ENCODE measurements at regions not wholly inside any gene's neighbourhood (a gene's known extent, or its start where the extent isn't known, plus 50 kb on each side); places are given as distances from the start of the nearest gene placed in this dataset.
"Not testable (repeated sequence)": the region's sequence is repeated elsewhere in the genome, so short reads cannot be mapped to it uniquely, and the experiment has no call there.

- no peak for DNase-seq
Measured at GRCh38 chr5:105639068-105639467, 2031.7 kb downstream of the EFNA5 start.

GRCh38 chr5:105638437-105638836 is 2032.3 kb downstream of the EFNA5 start:
- no peak for DNase-seq

- no peak for DNase-seq
Measured at GRCh38 chr5:105632043-105632442, 2038.7 kb downstream of the EFNA5 start.

- no peak for DNase-seq
Measured at GRCh38 chr5:105630803-105631202, 2039.9 kb downstream of the EFNA5 start.

- no peak for DNase-seq
Measured at GRCh38 chr5:105619725-105620124, 2051.0 kb downstream of the EFNA5 start.

- no peak for DNase-seq
Measured at GRCh38 chr5:105617436-105618215, 2053.1 kb downstream of the EFNA5 start.

- no peak for DNase-seq
Measured at GRCh38 chr5:105616599-105616998, 2054.0 kb upstream of the NUDT12 start.

GRCh38 chr5:105602406-105602805 is 2039.8 kb upstream of the NUDT12 start:
- not testable (repeated sequence) for DNase-seq

- no peak for DNase-seq
Measured at GRCh38 chr5:105593011-105593760, 2030.6 kb upstream of the NUDT12 start.

GRCh38 chr5:105587963-105588662 is 2025.5 kb upstream of the NUDT12 start:
- no peak for DNase-seq

- no peak for DNase-seq
Measured at GRCh38 chr5:105581988-105582690, 2019.5 kb upstream of the NUDT12 start.

GRCh38 chr5:105573575-105573974 is 2011.0 kb upstream of the NUDT12 start:
- no peak for DNase-seq

- DNase-seq, result no peak
Measured at GRCh38 chr5:105565531-105565930, 2002.9 kb upstream of the NUDT12 start.

GRCh38 chr5:105563842-105564241 is 2001.3 kb upstream of the NUDT12 start:
- no peak for DNase-seq

GRCh38 chr5:105554568-105555169 is 1992.1 kb upstream of the NUDT12 start:
- DNase-seq, result no peak

- DNase-seq, result no peak
Measured at GRCh38 chr5:105544300-105544699, 1981.7 kb upstream of the NUDT12 start.

GRCh38 chr5:105536675-105537074 is 1974.1 kb upstream of the NUDT12 start:
- no peak for DNase-seq

GRCh38 chr5:105530716-105531261 is 1968.2 kb upstream of the NUDT12 start:
- DNase-seq, result no peak

GRCh38 chr5:105529851-105530250 is 1967.3 kb upstream of the NUDT12 start:
- no peak for DNase-seq

- no peak for DNase-seq
Measured at GRCh38 chr5:105508519-105508918, 1945.9 kb upstream of the NUDT12 start.

GRCh38 chr5:105506692-105507277 is 1944.2 kb upstream of the NUDT12 start:
- DNase-seq, result no peak

GRCh38 chr5:105503950-105504349 is 1941.4 kb upstream of the NUDT12 start:
- DNase-seq, result peak; percentile 8
